ENCODE measurements at regions not wholly inside any gene's neighbourhood (a gene's known extent, or its start where the extent isn't known, plus 50 kb on each side); places are given as distances from the start of the nearest gene placed in this dataset.

DNA sequence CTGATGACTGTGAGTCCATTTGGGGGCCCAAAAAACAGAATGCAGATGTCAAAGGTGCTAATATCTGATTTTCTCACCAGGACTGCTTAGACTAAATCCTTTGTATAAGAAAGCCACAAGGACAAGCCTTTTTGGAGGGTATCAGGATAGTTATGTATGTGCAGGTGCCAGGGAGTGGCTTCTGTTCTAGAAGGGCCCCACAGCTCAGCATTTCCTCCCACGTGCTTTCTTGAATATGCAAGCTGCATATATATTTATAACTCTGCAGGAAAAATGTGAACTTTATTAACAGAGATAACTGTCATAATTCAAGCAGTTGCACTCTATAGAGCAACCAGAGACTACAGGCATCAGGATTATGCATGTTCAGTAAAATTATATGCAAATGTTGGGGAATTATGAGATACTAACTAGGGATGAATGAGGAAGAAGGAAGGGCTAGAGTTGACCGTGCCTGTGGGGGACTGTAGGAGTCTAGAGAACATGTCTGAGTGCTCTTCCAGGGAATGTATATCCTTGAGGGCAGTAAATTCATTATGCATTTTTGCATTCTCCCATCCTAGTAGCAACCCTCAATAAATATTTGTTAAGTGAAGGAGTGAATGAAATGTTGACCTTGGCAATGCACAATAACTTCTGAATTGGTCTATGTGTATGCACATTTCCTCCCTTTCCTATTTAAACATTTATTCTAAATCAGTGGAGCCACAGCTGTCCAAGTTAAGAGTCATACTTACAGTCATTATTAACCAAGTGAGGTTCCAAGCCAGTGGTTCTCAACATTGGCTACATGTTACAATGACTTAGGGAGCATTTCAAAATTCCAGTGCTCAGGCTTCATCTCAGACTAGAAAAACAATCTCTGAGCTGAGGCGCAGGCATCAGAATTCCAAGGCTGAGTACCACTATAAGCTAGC, 94.8 kb upstream of the ANKRD28 start:
- Histone ChIP-seq H3K9ac (ENCODE audit: extremely low read depth, low read length, poor library complexity, severe bottlenecking) (no peak overlapping the region), H3K27me3 (ENCODE audit: control insufficient read depth, insufficient read depth, low read length, poor library complexity, severe bottlenecking) (no peaks in the 10 kb centered on the region), H3K27ac (ENCODE audit: low read depth, low read length) (no peak overlapping the region), H3K4me3 (ENCODE audit: low read length) (no peak overlapping the region), H3K9me3 (ENCODE audit: control insufficient read depth, low read length) (no peaks in the 10 kb centered on the region), H3K36me3 (ENCODE audit: control insufficient read depth, insufficient read depth, low read length) (no peaks in the 10 kb centered on the region), H3K4me1 (ENCODE audit: control insufficient read depth, insufficient read depth, low read length) (no peaks in the 10 kb centered on the region)
- Mint-ChIP-seq H3K27me3 (ENCODE audit: insufficient read depth) (no peaks in the 10 kb centered on the region), H3K27ac (no peak overlapping the region), H3K4me1 (peaks cover 6% of the 10 kb centered on the region), H3K36me3 (ENCODE audit: low read depth) (no peaks in the 10 kb centered on the region), H3K4me3 (no peak overlapping the region), H3K9me3 (no peaks in the 10 kb centered on the region)
- WGBS, 2 experiments (ENCODE audit: insufficient coverage in 1 of 2, insufficient read length in 1 of 2): 93 to 100% methylated on average over 1 to 3 of the region's 3 CpGs
- no peak for DNase-seq
- TF ChIP-seq CTCF (conservative IDR thresholded peaks at IDR 0.05): no peak

DNA sequence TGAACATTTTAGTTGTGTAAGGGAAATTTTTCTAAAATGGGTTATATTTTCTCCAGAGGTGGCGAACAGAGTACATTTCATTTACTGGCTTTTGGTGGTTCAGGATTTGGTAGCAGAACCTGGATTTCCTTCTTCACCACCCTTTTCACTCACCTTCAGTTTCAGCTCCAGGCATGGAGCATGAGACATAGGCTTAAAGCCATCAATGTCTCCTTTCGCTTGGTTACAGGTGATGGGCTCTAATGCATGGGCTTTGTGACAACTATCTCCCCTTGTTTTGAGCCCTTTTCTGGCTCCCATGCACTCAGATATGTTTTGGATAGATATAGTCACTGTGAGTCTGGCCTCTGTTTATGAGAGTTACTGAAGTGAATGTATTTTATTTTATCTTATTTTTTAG, 96.6 kb upstream of the ANKRD28 start:
- H3K27me3 Mint-ChIP-seq (ENCODE audit: insufficient read depth): no peaks in the 10 kb centered on the region
- Histone ChIP-seq H3K27ac (ENCODE audit: low read depth, low read length) (no peak overlapping the region), H3K4me1 (ENCODE audit: control insufficient read depth, insufficient read depth, low read length) (no peaks in the 10 kb centered on the region), H3K9ac (ENCODE audit: extremely low read depth, low read length, poor library complexity, severe bottlenecking) (no peak overlapping the region), H3K36me3 (ENCODE audit: control insufficient read depth, insufficient read depth, low read length) (no peaks in the 10 kb centered on the region), H3K27me3 (ENCODE audit: control insufficient read depth, insufficient read depth, low read length, poor library complexity, severe bottlenecking) (no peaks in the 10 kb centered on the region), H3K9me3 (ENCODE audit: control insufficient read depth, low read length) (no peaks in the 10 kb centered on the region), H3K4me3 (ENCODE audit: low read length) (no peak overlapping the region)
- no peak overlapping the region for H3K4me3 Mint-ChIP-seq
- no peaks in the 10 kb centered on the region for H3K36me3 Mint-ChIP-seq (ENCODE audit: low read depth)
- no peaks in the 10 kb centered on the region for H3K9me3 Mint-ChIP-seq
- peaks cover 6% of the 10 kb centered on the region for H3K4me1 Mint-ChIP-seq
- 91% methylated on average over 2 of the region's 2 CpGs; no CpG with 5 or more reads in 1 of the 2 experiments for WGBS, 2 experiments (ENCODE audit: insufficient coverage in 1 of 2, insufficient read length in 1 of 2)
- TF ChIP-seq CTCF (conservative IDR thresholded peaks at IDR 0.05): no peak
- no peak for DNase-seq
- H3K27ac Mint-ChIP-seq: no peak overlapping the region

- H3K4me1 Mint-ChIP-seq: peaks cover 6% of the 10 kb centered on the region
Observed at GRCh38 chr3:15896500-15896899, 98.7 kb upstream of the ANKRD28 start.

More at GRCh38 chr3:15896500-15896899, 98.7 kb upstream of the ANKRD28 start:
- H3K27me3 Mint-ChIP-seq (ENCODE audit: insufficient read depth): no peaks in the 10 kb centered on the region
- no peak for TF ChIP-seq CTCF (conservative IDR thresholded peaks at IDR 0.05)
- Histone ChIP-seq H3K27me3 (ENCODE audit: control insufficient read depth, insufficient read depth, low read length, poor library complexity, severe bottlenecking) (no peaks in the 10 kb centered on the region), H3K36me3 (ENCODE audit: control insufficient read depth, insufficient read depth, low read length) (no peaks in the 10 kb centered on the region), H3K9ac (ENCODE audit: extremely low read depth, low read length, poor library complexity, severe bottlenecking) (no peak overlapping the region), H3K4me1 (ENCODE audit: control insufficient read depth, insufficient read depth, low read length) (no peaks in the 10 kb centered on the region), H3K4me3 (ENCODE audit: low read length) (no peak overlapping the region), H3K27ac (ENCODE audit: low read depth, low read length) (no peak overlapping the region), H3K9me3 (ENCODE audit: control insufficient read depth, low read length) (no peaks in the 10 kb centered on the region)
- WGBS, 2 experiments (ENCODE audit: insufficient coverage in 1 of 2, insufficient read length in 1 of 2): 95 to 100% methylated on average over 2 of the region's 2 CpGs
- H3K36me3 Mint-ChIP-seq (ENCODE audit: low read depth): no peaks in the 10 kb centered on the region
- H3K9me3 Mint-ChIP-seq: no peaks in the 10 kb centered on the region
- H3K27ac Mint-ChIP-seq: no peak overlapping the region
- H3K4me3 Mint-ChIP-seq: no peak overlapping the region
- DNase-seq: no peak

Measured in endodermal cell (in vitro differentiated cells).